Prostate gland (tissue), 2 donors: ENCODE measurements at regions not wholly inside any gene's neighbourhood (a gene's known extent, or its start where the extent isn't known, plus 50 kb on each side); places are given as distances from the start of the nearest gene placed in this dataset.

Experiments used
- DNase-seq: peaks from one replicate; pipeline ENCODE4 v3.0.0-alpha.2; 2019; ENCODE audit warnings: low spot score
- H3K27ac ChIP-seq, 2 donors: fragments of 200-600 bp; sonication (generic); 2 replicates each; pipeline ENCODE4 v1.5.1; 2017 to 2019
- H3K27me3 ChIP-seq: fragments of 200-600 bp; sonication (generic); replicated peaks from 2 replicates; pipeline ENCODE4 v1.5.1; 2019; ENCODE audit not compliant: insufficient read depth
- H3K36me3 ChIP-seq, 2 donors: fragments of 200-600 bp; sonication (generic); 1 replicate in 1 of 2; 2 replicates in 1 of 2; pipeline versions ENCODE4 v1.5.1 to v1.8.1; 2017 to 2019
- H3K4me1 ChIP-seq: fragments of 200-600 bp; sonication (generic); replicated peaks from 2 replicates; pipeline ENCODE4 v1.5.1; 2019
- H3K4me3 ChIP-seq, 2 donors: fragments of 200-600 bp; sonication (generic); 2 replicates each; pipeline ENCODE4 v1.5.1; 2017 to 2019
- H3K9me3 ChIP-seq: fragments of 200-600 bp; sonication (generic); 2 replicates; pipeline ENCODE4 v1.5.1; 2017
- CTCF ChIP-seq, 4 experiments: fragments of 200-600 bp in 2 of 4; fragments of 450-650 bp in 2 of 4; sonication (generic) in 2 of 4; IDR thresholded peaks; 1 replicate in 3 of 4; 2 replicates in 1 of 4; pipeline ENCODE4 v1.5.1; 2016 to 2019; ENCODE audit warnings: antibody characterized with exemption in 4 of 4, mild to moderate bottlenecking in 2 of 4, moderate library complexity in 2 of 4
- POLR2A ChIP-seq: fragments of 450-650 bp; IDR thresholded peaks from one replicate; pipeline ENCODE4 v1.6.1; 2016; ENCODE audit warnings: antibody characterized with exemption, mild to moderate bottlenecking
- POLR2AphosphoS5 ChIP-seq: sonication (generic); formaldehyde crosslinking; IDR thresholded peaks from one replicate; pipeline ENCODE4 v1.6.1; 2017; ENCODE audit warnings: antibody characterized with exemption
- WGBS: methylation state at CpG from one replicate; pipeline ENCODE4 v1.1.5; 2018; 5-methylcytosine and 5-hydroxymethylcytosine counted together
- intact Hi-C: fragments of 100-400 bp; cut with DNase I; formaldehyde crosslinking; loops from one replicate; pipeline ENCODE4 v1.14.2; 2022

DNA sequence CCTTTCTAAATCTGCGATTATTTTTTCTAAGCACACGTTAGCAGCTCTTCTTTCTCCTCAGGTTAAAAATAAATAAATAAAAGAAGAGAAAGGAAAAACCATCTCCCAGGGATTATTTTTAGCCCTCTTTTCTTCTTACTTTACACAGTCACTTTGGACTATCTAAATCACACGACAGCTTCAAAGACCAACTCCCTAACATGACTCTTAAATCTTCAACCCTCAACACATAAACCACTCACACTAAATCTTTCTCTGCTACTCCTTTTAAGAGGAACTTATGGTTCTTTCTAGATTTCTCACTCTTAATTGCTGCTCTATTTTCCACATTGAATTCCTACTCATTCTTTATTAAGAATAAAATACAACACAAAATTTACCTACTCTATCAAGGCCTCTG lies 1095.0 kb upstream of the B3GALT2 start:
- Histone ChIP-seq H3K36me3 (no peaks in the 10 kb centered on the region), H3K9me3 (no peaks in the 10 kb centered on the region), H3K27me3 (no peaks in the 10 kb centered on the region), H3K4me1 (no peaks in the 10 kb centered on the region), H3K27ac (no peak overlapping the region), H3K4me3 (no peak overlapping the region)
- intact Hi-C loops, result no loop called here
- TF ChIP-seq POLR2A (no peak), POLR2AphosphoS5 (no peak), CTCF (IDR thresholded peaks at IDR 0.05) (no peak)
- WGBS, result 38% methylated on average over 3 of the region's 3 CpGs
- no peak for DNase-seq

DNA sequence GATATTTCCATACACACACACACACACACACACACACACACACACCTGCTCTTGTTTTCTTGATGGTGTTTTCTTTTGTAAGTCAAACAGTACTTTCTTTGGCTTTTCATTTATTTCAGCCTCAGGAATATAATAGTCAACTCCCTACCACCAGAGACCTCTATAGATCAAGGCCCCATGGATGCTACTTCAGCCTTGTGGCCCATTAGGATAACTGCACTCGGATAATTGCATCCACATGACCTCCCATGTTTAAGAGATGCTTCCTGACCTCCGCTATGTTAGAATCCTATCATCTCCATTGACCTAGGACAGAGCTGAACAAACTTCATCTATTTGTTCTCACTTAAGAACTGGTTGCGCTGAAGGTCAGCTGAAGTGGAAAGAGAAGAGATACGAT lies 1094.0 kb upstream of the B3GALT2 start:
- no peak for DNase-seq
- TF ChIP-seq POLR2A (no peak), POLR2AphosphoS5 (no peak), CTCF (IDR thresholded peaks at IDR 0.05) (no peak)
- H3K4me1 ChIP-seq, result no peaks in the 10 kb centered on the region
- intact Hi-C loops, result no loop called here
- no peaks in the 10 kb centered on the region for H3K36me3 ChIP-seq
- WGBS, result 52% methylated on average over 4 of the region's 4 CpGs
- H3K4me3 ChIP-seq, result no peak overlapping the region
- H3K27me3 ChIP-seq, result no peaks in the 10 kb centered on the region
- H3K9me3 ChIP-seq, result no peaks in the 10 kb centered on the region
- H3K27ac ChIP-seq, result no peak overlapping the region

DNA sequence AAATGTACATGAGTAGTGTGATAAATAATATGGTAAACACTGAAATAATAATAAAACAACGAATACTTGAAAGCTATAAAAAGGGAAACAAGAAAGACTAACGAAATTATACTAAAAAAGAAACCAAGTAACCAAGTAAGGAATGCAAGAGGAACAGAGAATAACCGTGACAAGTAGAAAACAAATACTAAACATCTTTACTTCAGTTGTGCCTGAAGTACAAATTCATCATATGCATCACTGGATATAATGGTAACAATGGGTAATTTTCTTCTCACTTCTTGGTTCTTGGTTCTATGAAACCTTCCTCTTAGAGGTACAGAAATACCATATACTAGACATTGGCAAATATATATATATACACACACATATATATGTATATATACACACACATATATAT lies 1093.6 kb upstream of the B3GALT2 start:
- intact Hi-C loops, result no loop called here
- 57% methylated on average over 3 of the region's 3 CpGs for WGBS

GRCh38 chr1:194277927-194278326 lies 1091.5 kb upstream of the B3GALT2 start:
- Histone ChIP-seq H3K36me3 (no peaks in the 10 kb centered on the region), H3K4me1 (no peaks in the 10 kb centered on the region), H3K9me3 (no peaks in the 10 kb centered on the region), H3K27me3 (no peaks in the 10 kb centered on the region), H3K4me3 (no peak overlapping the region), H3K27ac (no peak overlapping the region)
- DNase-seq, result no peak
- 81% methylated on average over 6 of the region's 6 CpGs for WGBS
- intact Hi-C loops, result no loop called here
- TF ChIP-seq CTCF (IDR thresholded peaks at IDR 0.05) (no peak), POLR2A (no peak), POLR2AphosphoS5 (no peak)

More for the DNA sequence above, 1093.6 kb upstream of the B3GALT2 start:
- Histone ChIP-seq H3K4me3 (no peak overlapping the region), H3K27ac (no peak overlapping the region), H3K4me1 (no peaks in the 10 kb centered on the region), H3K27me3 (no peaks in the 10 kb centered on the region), H3K9me3 (no peaks in the 10 kb centered on the region), H3K36me3 (no peaks in the 10 kb centered on the region)
- no peak for DNase-seq
- TF ChIP-seq POLR2A, result no peak
- no peak for TF ChIP-seq CTCF (IDR thresholded peaks at IDR 0.05)
- TF ChIP-seq POLR2AphosphoS5, result no peak

GRCh38 chr1:194273660-194274059 lies 1087.2 kb upstream of the B3GALT2 start:
- intact Hi-C loops, result no loop called here
- no peaks in the 10 kb centered on the region for H3K4me1 ChIP-seq
- TF ChIP-seq CTCF (IDR thresholded peaks at IDR 0.05) (no peak), POLR2A (no peak)
- no peak overlapping the region for H3K4me3 ChIP-seq
- no peak overlapping the region for H3K27ac ChIP-seq
- no peaks in the 10 kb centered on the region for H3K36me3 ChIP-seq
- H3K27me3 ChIP-seq, result no peaks in the 10 kb centered on the region
- no peaks in the 10 kb centered on the region for H3K9me3 ChIP-seq
- WGBS, result 69% methylated on average over 1 of the region's 1 CpG
- DNase-seq, result no peak
